Panc1 (cell line): ENCODE measurements at regions not wholly inside any gene's neighbourhood (a gene's known extent, or its start where the extent isn't known, plus 50 kb on each side); places are given as distances from the start of the nearest gene placed in this dataset.

Experiments used
- ATAC-seq: fragments of 200-7000 bp; cut with Tn5 transposase; 2 replicates; pipeline ENCODE4 v1.9.1; 2020; ENCODE audit warnings: mild to moderate bottlenecking, moderate library complexity
- BruUV-seq: library from RNA; stranded (reverse); fragments of 400-500 nt; replicated peaks from 2 replicates; lab custom pipeline; 2021; lab: Mats Ljungman, UMichigan
- CTCF ChIA-PET: fragments of 300-600 bp; sonication (Branson Sonifier 250); formaldehyde crosslinking; loops from one replicate; lab custom pipeline; 2022; ENCODE audit warnings: antibody characterized with exemption; lab: Charles Lee
- POLR2A ChIA-PET: fragments of 300-600 bp; sonication (Branson Sonifier 250); formaldehyde crosslinking; loops from one replicate; lab custom pipeline; 2022; ENCODE audit warnings: antibody characterized with exemption; lab: Charles Lee
- DNase-seq: peaks from one replicate; pipeline ENCODE4 v3.0.0-alpha.2; 2010; ENCODE audit warnings: low read depth, low spot score
- H3K27ac ChIP-seq: 2 replicates; pipeline ENCODE4 v1.5.1; 2011; ENCODE audit warnings: mild to moderate bottlenecking, low read length, inconsistent platforms
- H3K27me3 ChIP-seq: fragments of 200-500 bp; sonication (Bioruptor generic); 2 replicates; pipeline ENCODE4 v1.6.0; 2014; ENCODE audit warnings: low read length, inconsistent platforms; ENCODE audit not compliant: control insufficient read depth, insufficient read depth
- H3K36me3 ChIP-seq: fragments of 200-500 bp; sonication (Bioruptor generic); 2 replicates; pipeline ENCODE4 v1.5.1; 2014; ENCODE audit warnings: inconsistent platforms, mild to moderate bottlenecking, low read length, moderate library complexity; ENCODE audit not compliant: control insufficient read depth, insufficient read depth
- H3K4me1 ChIP-seq: 2 replicates; pipeline ENCODE4 v1.5.1; 2011; ENCODE audit warnings: inconsistent platforms, mild to moderate bottlenecking, low read length, moderate library complexity; ENCODE audit not compliant: control insufficient read depth, insufficient read depth
- H3K4me3 ChIP-seq, 2 experiments: 2 replicates each; pipeline ENCODE4 v1.5.1; 2011 to 2012; ENCODE audit warnings: low read depth in 2 of 2, low read length in 2 of 2, mild to moderate bottlenecking in 2 of 2, inconsistent platforms in 1 of 2, moderate library complexity in 1 of 2
- H3K9me3 ChIP-seq: fragments of 200-500 bp; sonication (Bioruptor generic); 2 replicates; pipeline ENCODE4 v1.5.1; 2014; ENCODE audit warnings: low read depth, mild to moderate bottlenecking, inconsistent platforms, low read length, moderate library complexity; ENCODE audit not compliant: control insufficient read depth, insufficient read depth
- CTCF ChIP-seq: fragments of 450-650 bp; IDR thresholded peaks from 2 replicates; pipeline ENCODE4 v1.5.1; 2017; ENCODE audit warnings: mild to moderate bottlenecking
- POLR2AphosphoS5 ChIP-seq: IDR thresholded peaks from 2 replicates; pipeline ENCODE4 v1.6.1; 2012; ENCODE audit warnings: mild to moderate bottlenecking, low read depth, low read length, moderate library complexity
- SIN3A ChIP-seq: IDR thresholded peaks from 2 replicates; pipeline ENCODE4 v1.6.1; 2012; ENCODE audit warnings: low read depth, mild to moderate bottlenecking, low read length, moderate library complexity, borderline replicate concordance; ENCODE audit not compliant: insufficient read depth
- TCF7L2 ChIP-seq: IDR thresholded peaks from 2 replicates; pipeline ENCODE4 v1.6.1; 2011; ENCODE audit warnings: mild to moderate bottlenecking, low read depth, low read length, inconsistent platforms
- in situ Hi-C: cut with HindIII; loops from 2 replicates; pipeline ENCODE4 v1.10.0; 2016; ENCODE audit warnings: low sequenced_read_pairs, low pct_unique_long_range_greater_than_20kb
- intact Hi-C: fragments of 100-400 bp; cut with micrococcal nuclease; formaldehyde crosslinking; loops from one replicate; pipeline ENCODE4 v1.10.0; 2022; ENCODE audit not compliant: unreplicated experiment
- TF ChIP-seq, protein P1 (sequence below), 2 experiments: IDR thresholded peaks; 2 replicates each; pipeline ENCODE4 v1.6.1; 2011 to 2012; ENCODE audit warnings: low read depth in 2 of 2, control low read depth in 1 of 2, low read length in 1 of 2, mild to moderate bottlenecking in 1 of 2, moderate library complexity in 1 of 2; ENCODE audit not compliant: insufficient read depth in 1 of 2

GRCh38 chr15:94610485-94610884, 379.1 kb downstream of the MCTP2 start:
- no TSS peak for BruUV-seq
- Histone ChIP-seq H3K36me3 (no peaks in the 10 kb centered on the region), H3K4me3 (no peak overlapping the region), H3K27me3 (no peaks in the 10 kb centered on the region), H3K27ac (no peak overlapping the region), H3K9me3 (no peaks in the 10 kb centered on the region; the same call in 1 of the 2 replicates), H3K4me1 (no peaks in the 10 kb centered on the region)
- no peak for ATAC-seq
- DNase-seq: no peak
- TF ChIP-seq POLR2AphosphoS5: no peak
- TF ChIP-seq, protein P1, sequence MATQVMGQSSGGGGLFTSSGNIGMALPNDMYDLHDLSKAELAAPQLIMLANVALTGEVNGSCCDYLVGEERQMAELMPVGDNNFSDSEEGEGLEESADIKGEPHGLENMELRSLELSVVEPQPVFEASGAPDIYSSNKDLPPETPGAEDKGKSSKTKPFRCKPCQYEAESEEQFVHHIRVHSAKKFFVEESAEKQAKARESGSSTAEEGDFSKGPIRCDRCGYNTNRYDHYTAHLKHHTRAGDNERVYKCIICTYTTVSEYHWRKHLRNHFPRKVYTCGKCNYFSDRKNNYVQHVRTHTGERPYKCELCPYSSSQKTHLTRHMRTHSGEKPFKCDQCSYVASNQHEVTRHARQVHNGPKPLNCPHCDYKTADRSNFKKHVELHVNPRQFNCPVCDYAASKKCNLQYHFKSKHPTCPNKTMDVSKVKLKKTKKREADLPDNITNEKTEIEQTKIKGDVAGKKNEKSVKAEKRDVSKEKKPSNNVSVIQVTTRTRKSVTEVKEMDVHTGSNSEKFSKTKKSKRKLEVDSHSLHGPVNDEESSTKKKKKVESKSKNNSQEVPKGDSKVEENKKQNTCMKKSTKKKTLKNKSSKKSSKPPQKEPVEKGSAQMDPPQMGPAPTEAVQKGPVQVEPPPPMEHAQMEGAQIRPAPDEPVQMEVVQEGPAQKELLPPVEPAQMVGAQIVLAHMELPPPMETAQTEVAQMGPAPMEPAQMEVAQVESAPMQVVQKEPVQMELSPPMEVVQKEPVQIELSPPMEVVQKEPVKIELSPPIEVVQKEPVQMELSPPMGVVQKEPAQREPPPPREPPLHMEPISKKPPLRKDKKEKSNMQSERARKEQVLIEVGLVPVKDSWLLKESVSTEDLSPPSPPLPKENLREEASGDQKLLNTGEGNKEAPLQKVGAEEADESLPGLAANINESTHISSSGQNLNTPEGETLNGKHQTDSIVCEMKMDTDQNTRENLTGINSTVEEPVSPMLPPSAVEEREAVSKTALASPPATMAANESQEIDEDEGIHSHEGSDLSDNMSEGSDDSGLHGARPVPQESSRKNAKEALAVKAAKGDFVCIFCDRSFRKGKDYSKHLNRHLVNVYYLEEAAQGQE (IDR thresholded peaks at IDR 0.05; ENCODE audit: insufficient read depth in 1 of 2, low read depth in 2 of 2, low read length in 1 of 2): no peak
- TF ChIP-seq SIN3A: no peak
- no peak for TF ChIP-seq TCF7L2
- no peak for TF ChIP-seq CTCF
- ChIA-PET POLR2A (no interaction called here), CTCF (no interaction called here)
- in situ Hi-C loops: no loop called here
- intact Hi-C loops: no loop called here

GRCh38 chr15:94611656-94612055, 380.3 kb downstream of the MCTP2 start:
- H3K27me3 ChIP-seq: no peaks in the 10 kb centered on the region
- POLR2A ChIA-PET: no interaction called here
- in situ Hi-C loops (no loop called here), intact Hi-C loops (no loop called here)
- DNase-seq (no peak), ATAC-seq (no peak)
- CTCF ChIA-PET: no interaction called here
- no peak overlapping the region for H3K4me3 ChIP-seq
- no peaks in the 10 kb centered on the region for H3K4me1 ChIP-seq
- BruUV-seq: no TSS peak
- H3K27ac ChIP-seq: no peak overlapping the region
- H3K36me3 ChIP-seq: no peaks in the 10 kb centered on the region
- no peaks in the 10 kb centered on the region; the same call in 1 of the 2 replicates for H3K9me3 ChIP-seq
- no peak for TF ChIP-seq TCF7L2
- TF ChIP-seq, protein P1 (IDR thresholded peaks at IDR 0.05; ENCODE audit: insufficient read depth in 1 of 2, low read depth in 2 of 2, low read length in 1 of 2): no peak
- TF ChIP-seq POLR2AphosphoS5: no peak
